Hippocampal formation (tissue), 2 donors: ENCODE measurements at regions not wholly inside any gene's neighbourhood (a gene's known extent, or its start where the extent isn't known, plus 50 kb on each side); places are given as distances from the start of the nearest gene placed in this dataset.
"Not testable (repeated sequence)": the region's sequence is repeated elsewhere in the genome, so short reads cannot be mapped to it uniquely, and the experiment has no call there.

Source experiments
- DNase-seq, 2 donors: peaks; one replicate each; lab custom pipeline; 2025; lab: John Stamatoyannopoulos, UW

GRCh38 chr13:81393721-81394120, 1052.8 kb upstream of the SPRY2 start:
- DNase-seq = no peak

- no peak for DNase-seq
Observed at GRCh38 chr13:81393110-81393509, 1052.2 kb upstream of the SPRY2 start.

- no peak for DNase-seq
Observed at GRCh38 chr13:81388400-81388799, 1047.5 kb upstream of the SPRY2 start.

DNA sequence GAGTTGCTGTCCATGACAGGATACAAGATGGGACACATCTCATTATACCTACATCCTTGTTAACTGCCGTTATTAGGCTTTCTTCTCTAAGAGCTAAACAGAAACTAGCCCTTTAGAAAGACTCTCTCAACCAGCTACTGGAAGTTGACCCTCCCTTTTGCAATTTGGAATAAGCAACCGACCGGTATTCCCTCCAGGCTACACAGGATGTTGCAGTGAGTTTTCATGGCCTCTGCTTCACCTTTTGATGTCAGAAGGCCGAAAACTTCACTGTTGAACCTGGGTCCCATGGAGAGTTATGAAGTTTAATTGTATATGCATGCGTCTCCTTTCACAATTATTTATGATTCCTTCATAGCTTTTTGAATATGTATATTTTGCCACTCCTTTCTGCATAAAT, 1042.5 kb upstream of the SPRY2 start:
- DNase-seq = no peak

DNA sequence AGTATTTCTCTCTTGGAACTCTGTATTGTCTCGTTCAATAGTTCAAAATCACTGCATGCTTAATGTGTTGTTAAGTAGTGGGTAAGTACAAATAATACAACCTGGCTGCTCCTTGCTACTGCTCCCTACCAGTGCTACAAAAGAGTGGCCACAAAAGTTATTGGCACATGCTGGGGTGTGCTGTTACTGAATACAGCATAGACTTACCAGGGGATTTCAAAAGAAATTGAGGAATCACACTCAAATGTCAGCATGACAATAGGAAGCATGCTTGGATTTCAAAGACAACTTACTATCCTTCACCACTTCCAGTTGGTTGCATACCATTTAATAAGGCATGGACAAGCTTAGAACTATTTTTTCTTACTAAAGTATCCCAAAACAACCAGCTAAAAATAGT, 1041.3 kb upstream of the SPRY2 start:
- DNase-seq = no peak

DNA sequence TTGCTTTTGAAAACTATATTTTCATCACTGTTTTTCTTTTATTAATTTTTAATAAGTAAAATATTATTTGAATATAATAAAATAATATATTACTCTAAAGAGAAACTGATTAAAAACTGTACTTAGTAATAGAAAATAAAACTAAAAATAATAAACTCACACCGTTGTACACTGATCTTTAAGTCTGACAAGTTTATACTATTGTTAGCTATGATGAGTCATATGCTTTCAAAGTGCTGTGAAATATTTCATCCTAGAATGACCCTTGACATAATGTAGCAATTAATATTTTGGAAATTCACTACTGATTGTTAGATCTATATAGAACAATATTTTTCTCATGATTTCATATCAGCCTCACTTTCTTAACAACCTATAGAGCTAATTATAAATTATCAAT, 1040.6 kb upstream of the SPRY2 start:
- DNase-seq = no peak

GRCh38 chr13:81379183-81379582, 1038.3 kb upstream of the SPRY2 start:
- DNase-seq = no peak

DNA sequence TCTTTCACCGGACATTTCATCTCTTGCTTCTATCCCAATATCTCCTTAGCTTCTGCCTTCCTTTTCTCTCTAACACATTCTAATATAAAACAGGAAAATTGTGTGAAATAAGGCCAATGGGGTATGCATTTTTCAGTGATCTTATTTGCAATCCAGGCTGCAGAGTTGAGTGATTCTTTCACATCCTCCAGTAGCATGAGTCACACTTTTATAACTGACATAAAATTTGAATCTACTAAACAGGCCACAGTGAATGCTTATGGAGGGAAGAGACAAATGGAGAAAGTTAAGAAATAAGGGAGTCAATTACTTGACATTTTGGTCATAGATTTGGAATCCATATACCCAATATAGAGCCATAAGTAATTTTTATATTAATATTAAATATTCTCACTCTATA, 1037.0 kb upstream of the SPRY2 start:
- DNase-seq = no peak

DNA sequence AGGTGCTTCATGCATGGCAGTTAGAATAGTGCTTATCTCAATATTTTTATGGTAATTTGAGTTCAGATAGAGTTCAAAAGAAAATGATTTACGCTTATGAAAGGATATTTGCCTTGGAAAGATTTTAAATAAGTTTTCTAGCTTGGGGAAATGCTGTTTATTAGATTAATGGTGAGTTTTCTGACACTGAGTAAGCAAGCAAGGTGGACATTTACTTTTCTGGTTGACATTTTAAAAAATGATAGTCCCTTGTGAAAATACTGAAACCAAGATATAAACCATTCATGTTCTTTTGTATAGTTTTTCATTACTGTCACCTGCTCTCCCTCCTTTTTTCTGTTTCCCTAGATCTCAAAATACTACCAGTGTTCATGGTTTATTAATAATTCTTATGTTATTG, 1034.8 kb upstream of the SPRY2 start:
- DNase-seq = no peak

DNA sequence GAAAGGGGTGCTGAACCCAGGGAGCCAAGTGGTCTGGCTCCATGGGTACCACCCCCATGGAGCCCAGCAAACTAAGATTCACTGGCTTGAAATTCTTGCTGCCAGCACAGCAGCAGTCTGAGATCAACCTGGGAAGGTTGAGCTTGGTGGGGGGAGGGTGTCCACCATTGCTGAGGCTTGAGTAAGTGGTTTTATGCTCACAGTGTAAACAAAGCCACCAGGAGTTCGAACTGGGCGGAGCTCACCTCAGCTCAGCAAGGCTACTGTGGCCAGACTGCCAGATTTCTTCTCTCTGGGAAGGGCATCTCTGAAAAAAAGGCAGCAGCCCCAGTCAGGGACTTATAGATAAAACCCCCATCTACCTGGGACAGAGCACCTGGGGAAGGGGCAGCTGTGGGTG, 1021.8 kb upstream of the SPRY2 start:
- DNase-seq = not testable (repeated sequence)

DNA sequence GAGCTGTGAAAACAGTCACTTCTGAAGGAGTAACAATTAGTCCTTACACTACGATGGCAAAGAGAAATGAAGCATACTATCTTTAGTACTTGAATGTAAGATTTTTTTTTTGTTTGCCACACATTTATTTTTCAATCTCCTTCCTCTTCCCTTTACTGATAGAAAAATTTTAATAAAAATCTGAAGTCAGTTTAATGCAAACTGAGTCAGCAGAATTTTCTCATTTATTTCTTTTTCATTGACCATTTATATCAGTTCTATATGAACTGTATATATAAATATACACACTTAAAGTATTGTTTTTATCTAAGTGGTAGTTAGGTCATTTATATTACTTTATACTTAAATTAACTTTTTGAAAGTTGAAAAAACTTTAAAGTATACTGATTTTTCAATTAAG, 1009.1 kb upstream of the SPRY2 start:
- no peak for DNase-seq

GRCh38 chr13:81340118-81341069, 999.5 kb upstream of the SPRY2 start:
- not testable (repeated sequence) for DNase-seq

GRCh38 chr13:81339666-81340065, 998.7 kb upstream of the SPRY2 start:
- not testable (repeated sequence) for DNase-seq

DNA sequence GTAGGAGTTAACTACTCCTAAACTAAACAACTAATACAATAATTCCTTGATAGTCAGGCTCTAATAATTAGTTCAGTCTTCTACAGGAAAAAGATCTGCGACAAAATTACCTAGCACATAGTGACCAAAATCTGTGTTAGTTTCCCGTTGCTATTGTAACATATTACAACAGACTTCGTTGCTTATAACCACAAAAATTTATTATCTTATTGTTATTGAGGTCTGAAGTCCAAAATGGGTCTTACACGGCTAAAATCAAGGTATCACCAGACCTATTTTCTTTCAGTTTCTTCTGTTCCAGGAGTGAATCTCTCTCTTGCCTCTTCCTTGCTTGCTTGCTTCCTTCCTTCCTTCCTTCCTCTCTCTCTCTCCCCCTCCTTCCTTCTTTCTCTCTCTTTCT, 993.6 kb upstream of the SPRY2 start:
- DNase-seq = no peak

DNA sequence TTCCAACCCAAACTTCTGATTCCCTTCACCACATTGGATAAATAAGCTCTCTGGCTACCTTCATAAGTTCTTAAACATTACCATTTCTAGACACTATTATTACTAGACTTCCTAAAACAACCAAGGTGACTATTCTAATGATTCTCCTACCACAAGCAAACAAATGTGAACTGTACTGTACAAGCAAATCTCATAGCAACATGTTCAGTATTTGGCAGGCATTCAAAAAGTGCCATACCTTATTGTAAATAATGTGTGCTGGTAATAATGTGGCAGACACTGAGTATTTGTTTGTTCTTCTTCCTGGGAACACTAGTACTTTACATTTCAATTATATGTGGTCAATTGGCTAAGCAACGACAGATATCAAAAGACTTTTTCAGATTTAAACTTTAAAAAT, 986.0 kb upstream of the SPRY2 start:
- no peak for DNase-seq

DNA sequence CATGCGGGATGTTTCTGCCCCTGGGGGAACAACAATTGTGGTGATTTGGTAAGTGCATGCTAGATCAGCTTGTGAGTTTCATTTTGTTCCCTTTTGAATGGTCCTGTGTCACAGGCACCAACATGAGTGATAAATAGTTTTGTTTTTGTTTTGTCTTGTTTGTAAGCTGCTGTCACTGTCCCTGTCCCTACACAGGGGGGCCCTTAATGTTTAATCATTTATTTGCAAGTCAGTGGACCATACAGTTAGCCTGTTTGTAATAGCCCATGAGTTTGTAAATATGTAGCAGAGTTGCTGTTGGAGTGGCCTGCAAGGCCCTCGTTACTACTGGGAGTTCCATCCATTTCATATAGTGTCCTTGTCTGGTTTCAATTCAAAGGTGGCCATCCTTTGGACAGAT, 979.6 kb upstream of the SPRY2 start:
- DNase-seq = no peak

DNA sequence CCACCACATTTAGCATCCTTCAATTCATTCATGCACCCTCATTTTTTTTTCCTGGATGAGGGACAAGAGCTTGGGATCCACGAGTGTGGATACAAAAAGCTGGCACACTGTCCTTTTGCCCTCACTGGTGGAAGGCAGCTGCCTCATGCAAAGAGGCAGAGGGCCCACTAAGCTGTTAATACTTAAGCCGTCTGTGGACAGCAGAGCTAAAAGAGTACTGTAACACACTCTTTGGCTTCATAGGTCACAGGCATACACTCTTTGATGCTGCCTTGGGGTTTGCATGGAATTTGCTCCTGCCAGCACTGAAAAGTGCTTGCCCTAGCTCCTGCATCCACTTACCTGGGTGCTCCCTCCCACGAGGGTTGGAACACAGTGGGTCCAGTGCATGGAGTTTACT, 978.4 kb upstream of the SPRY2 start:
- no peak for DNase-seq

- no peak for DNase-seq
Observed at GRCh38 chr13:81318231-81319019, 977.5 kb upstream of the SPRY2 start.

GRCh38 chr13:81314461-81314860, 973.5 kb upstream of the SPRY2 start:
- DNase-seq = no peak

DNA sequence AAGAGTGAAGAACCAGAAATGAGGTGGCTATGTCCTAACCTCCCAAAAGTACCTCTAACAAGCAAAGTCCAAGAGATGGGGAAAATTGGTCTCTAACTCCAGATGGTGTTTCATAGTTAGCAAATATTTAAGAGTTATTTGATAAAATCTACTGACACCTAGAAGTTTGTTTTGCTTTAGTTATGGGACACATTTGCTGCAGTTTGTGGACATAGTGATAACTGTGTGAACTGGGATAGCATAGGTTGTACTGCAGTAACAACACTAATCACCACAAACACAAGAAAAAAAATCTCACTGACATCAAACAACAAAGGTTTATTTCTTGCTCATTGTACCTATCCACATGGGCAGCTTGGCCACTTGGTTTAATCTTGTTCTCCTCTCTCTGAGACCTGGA, 965.0 kb upstream of the SPRY2 start:
- DNase-seq = no peak

DNA sequence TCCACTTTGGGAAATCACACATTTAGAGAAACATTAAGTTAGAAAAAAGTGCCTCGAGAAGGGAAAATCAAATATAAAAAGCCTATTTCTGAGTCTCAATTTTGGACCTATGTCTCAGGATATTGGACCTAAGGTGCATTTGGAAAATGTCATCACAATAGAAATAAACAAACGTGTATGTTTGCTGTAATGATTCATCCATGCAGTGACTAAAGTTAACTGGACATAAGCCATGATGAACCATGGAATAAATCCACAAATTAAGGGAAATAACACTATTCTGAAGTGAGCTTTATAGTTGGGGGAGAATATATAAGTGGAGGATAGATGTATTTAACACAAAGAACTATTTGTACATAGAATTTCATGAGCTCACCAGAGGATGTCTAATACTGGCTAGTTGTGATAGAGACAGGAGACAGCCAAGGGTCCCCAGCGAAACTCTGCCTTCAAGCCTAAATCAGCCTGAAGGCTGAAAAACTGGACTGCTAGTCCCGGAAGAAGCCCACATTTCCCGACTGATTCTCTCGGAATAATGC, 963.3 kb upstream of the SPRY2 start:
- no peak for DNase-seq

DNA sequence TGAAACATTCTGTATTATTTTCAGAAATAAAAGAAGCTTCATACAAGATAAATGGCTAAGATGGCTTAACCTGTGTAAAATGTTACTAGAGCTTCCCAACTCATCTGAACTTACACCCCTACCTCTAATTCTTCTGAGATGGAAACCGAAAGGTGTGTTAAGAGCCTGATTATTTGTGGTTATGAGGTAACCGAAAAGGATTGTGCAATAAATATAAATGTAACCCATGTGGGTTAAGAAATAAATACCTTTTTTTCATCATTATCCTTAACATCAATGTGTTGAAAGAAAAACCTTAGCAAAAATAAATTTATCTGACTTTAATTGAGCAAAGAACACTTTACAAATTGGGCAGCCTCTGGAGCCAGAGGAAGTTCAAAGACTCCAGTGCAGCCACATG, 961.8 kb upstream of the SPRY2 start:
- DNase-seq = no peak

- DNase-seq = no peak
Observed at GRCh38 chr13:81302125-81302524, 961.2 kb upstream of the SPRY2 start.
